RCC 7860 (cell line): ENCODE measurements at regions not wholly inside any gene's neighbourhood (a gene's known extent, or its start where the extent isn't known, plus 50 kb on each side); places are given as distances from the start of the nearest gene placed in this dataset.
"Not testable (repeated sequence)": the region's sequence is repeated elsewhere in the genome, so short reads cannot be mapped to it uniquely, and the experiment has no call there.

ENCODE experiments used
- DNase-seq: peaks from one replicate; pipeline ENCODE4 v3.0.0-alpha.2; 2015; ENCODE audit warnings: low spot score
- FAIRE-seq: peaks from 2 replicates; lab custom pipeline; 2012; peaks lifted over from hg19 to GRCh38; lab: Jason Lieb, UNC

GRCh38 chr13:21228738-21229137 is 52.3 kb downstream of the MRPL57 start:
- FAIRE-seq (no peak), DNase-seq (no peak)

- no peak for DNase-seq
- FAIRE-seq, result no peak
Observed at GRCh38 chr13:21229241-21230024, 53.0 kb downstream of the MRPL57 start.

GRCh38 chr13:21230516-21230915 is 54.1 kb downstream of the MRPL57 start:
- no peak for FAIRE-seq
- no peak for DNase-seq

GRCh38 chr13:21231426-21231940 is 55.0 kb downstream of the MRPL57 start:
- FAIRE-seq (no peak), DNase-seq (no peak)

- FAIRE-seq (no peak), DNase-seq (no peak)
Observed at GRCh38 chr13:21232196-21232595, 55.7 kb downstream of the MRPL57 start.

GRCh38 chr13:21232599-21232998 is 56.1 kb downstream of the MRPL57 start:
- no peak for DNase-seq
- FAIRE-seq, result no peak

GRCh38 chr13:21233086-21233485 is 56.6 kb downstream of the MRPL57 start:
- DNase-seq (no peak), FAIRE-seq (no peak)

GRCh38 chr13:21234526-21234925 is 58.1 kb downstream of the MRPL57 start:
- no peak for FAIRE-seq

GRCh38 chr13:21235174-21235573 is 58.7 kb downstream of the MRPL57 start:
- FAIRE-seq, result no peak
- no peak for DNase-seq

More at GRCh38 chr13:21234526-21234925, 58.1 kb downstream of the MRPL57 start:
- no peak for DNase-seq

- FAIRE-seq (no peak), DNase-seq (no peak)
Observed at GRCh38 chr13:21237081-21237480, 60.6 kb downstream of the MRPL57 start.

GRCh38 chr13:21238267-21238666 is 61.8 kb downstream of the MRPL57 start:
- FAIRE-seq, result no peak
- no peak for DNase-seq

GRCh38 chr13:21240586-21240985 is 64.1 kb downstream of the MRPL57 start:
- DNase-seq, result peak; percentile 57
- peak; percentile 52 for FAIRE-seq

GRCh38 chr13:21242236-21242635 is 65.8 kb downstream of the MRPL57 start:
- FAIRE-seq (no peak), DNase-seq (no peak)

- no peak for DNase-seq
- no peak for FAIRE-seq
Observed at GRCh38 chr13:21243045-21243897, 66.8 kb downstream of the MRPL57 start.

- not testable (repeated sequence) for FAIRE-seq, DNase-seq
Observed at GRCh38 chr13:21243898-21244184, 67.4 kb downstream of the MRPL57 start.

- FAIRE-seq, result no peak
- DNase-seq, result no peak
Observed at GRCh38 chr13:21246761-21247452, 70.4 kb downstream of the MRPL57 start.

- FAIRE-seq (no peak), DNase-seq (no peak)
Observed at GRCh38 chr13:21256351-21256761, 79.9 kb downstream of the MRPL57 start.

GRCh38 chr13:21256891-21257290 is 80.4 kb downstream of the MRPL57 start:
- no peak for FAIRE-seq

GRCh38 chr13:21259571-21260455 is 83.4 kb downstream of the MRPL57 start:
- DNase-seq, result no peak
- FAIRE-seq, result no peak

More at GRCh38 chr13:21256891-21257290, 80.4 kb downstream of the MRPL57 start:
- no peak for DNase-seq
